GM18498 (cell line): ENCODE measurements at regions not wholly inside any gene's neighbourhood (a gene's known extent, or its start where the extent isn't known, plus 50 kb on each side); places are given as distances from the start of the nearest gene placed in this dataset.
A peak's percentile ranks its signal among the peaks of the same experiment; 100 is the strongest.
"Not testable (repeated sequence)": the region's sequence is repeated elsewhere in the genome, so short reads cannot be mapped to it uniquely, and the experiment has no call there.

Experiments
- ATAC-seq: cut with Tn5 transposase; IDR thresholded peaks from one replicate; pipeline ENCODE4 v1.9.1; 2021; ENCODE audit warnings: mild to moderate bottlenecking, moderate library complexity; ENCODE audit not compliant: unreplicated experiment

DNA sequence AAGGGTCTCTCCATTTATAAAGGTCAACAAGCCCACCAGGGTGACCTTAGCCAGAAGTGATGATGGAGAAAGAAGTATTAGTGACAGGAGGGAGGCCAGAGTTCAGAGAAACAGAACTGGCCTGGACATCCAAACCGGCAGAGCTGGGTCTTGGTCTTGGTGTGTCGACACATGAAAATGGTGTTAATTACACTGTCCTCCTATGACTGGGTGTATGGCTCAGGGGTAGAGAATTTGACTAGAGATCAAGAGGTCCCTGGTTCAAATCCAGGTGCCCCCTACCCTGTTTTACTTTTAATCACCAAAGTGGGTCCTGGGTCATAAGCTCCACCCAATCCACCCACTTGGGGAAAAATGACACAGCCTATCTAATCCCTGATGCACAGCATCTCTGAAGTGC is 110.6 kb upstream of the ZNF746 start:
- no peak for ATAC-seq

- no peak for ATAC-seq
These were observed 110.1 kb upstream of the ZNF746 start for GRCh38 chr7:149607683-149608082.

DNA sequence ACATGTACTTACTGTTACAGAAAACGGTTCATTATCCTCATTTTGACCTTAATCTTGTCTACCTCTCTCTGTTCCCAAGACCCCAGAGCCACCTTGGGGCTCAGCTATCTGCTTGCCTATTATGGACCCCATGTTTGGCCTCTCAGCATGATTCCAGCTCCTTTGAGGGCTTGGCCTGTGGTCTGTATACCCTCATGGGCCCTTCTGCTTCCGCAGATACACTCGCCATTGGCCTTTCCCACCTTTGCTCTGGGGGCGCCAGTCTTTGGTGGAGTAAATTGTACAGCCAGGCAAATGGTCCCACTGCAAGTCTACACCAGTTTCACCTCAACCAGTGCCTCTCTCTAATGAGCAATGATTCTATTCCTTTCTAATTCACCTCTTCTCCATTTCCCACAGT is 109.2 kb upstream of the ZNF746 start:
- ATAC-seq, result no peak

DNA sequence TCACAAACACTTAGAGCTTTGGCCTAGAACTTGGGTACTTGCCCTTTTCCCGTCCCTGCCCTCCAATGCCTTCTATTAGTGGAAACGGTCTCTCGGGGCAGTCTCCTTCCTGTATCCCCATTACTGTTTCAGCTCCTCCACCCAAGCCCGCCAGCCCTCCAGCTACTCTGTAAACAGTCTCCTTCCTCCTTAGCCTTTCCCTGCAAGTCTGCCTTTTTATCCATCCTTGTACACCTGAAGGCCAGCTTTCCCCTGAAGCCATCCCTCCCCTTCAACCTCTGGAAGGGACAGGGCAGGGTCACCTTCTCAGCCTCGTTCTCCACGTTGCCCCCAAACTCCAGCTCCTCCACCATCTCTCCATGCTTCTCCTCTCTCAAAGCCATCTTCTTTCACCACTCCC is 108.1 kb upstream of the ZNF746 start:
- ATAC-seq, result no peak

GRCh38 chr7:149604521-149604920 is 106.9 kb upstream of the ZNF746 start:
- no peak for ATAC-seq

GRCh38 chr7:149600669-149601330 is 103.2 kb upstream of the ZNF746 start:
- ATAC-seq, result peak; percentile 94

GRCh38 chr7:149599636-149600206 is 102.1 kb upstream of the ZNF746 start:
- peak; percentile 27 for ATAC-seq

DNA sequence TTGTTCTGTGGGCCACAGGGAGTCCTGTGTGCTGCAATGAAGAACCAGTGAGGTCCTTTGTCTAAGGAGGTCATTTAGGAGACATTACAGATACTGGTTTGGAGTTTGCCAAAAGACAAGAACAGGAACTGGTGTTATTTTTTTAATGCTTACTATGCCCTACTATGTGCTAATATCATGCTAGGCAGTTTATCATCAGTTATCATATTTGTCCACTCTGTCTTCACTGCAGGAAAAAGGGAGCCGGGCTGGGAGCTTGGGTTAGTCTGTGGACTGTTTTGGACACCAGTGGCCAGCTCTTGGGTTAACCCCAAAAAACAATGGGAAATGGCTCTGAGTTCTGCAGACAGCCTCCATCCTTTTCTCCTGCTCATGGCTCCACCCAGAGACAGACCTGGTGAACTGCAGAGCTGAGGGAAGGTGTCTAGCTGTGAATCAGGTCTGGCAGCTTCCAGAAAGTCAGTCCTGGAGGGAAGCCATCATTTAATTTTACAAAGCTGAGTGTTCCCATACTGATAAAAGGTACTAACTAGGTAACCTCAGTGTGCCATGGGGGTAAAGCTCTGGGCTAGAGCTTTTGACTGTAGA is 101.2 kb upstream of the ZNF746 start:
- no peak for ATAC-seq

GRCh38 chr7:149597789-149598188 is 100.2 kb upstream of the ZNF746 start:
- ATAC-seq, result not testable (repeated sequence)

DNA sequence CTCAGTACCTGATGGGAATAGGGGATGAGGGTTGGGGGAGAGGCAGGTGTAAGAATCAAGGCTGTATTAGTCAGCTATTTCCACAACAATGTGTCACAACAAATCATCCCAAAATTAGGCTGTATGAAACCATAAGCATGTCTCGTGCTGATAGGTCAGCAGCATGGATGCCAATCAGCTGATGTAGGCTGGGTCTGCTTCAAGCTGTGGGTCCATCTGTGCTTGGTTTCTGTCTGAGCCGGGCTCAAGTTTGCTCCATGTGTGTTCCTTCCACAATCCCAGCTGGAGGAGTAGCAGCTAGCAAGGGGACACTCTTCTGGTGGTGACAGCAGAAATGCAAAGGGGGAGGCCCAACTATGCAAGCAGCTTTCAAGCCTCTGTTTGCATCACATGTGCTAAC is 97.9 kb upstream of the ZNF746 start:
- no peak for ATAC-seq

- ATAC-seq, result no peak
These were observed 97.5 kb upstream of the ZNF746 start for GRCh38 chr7:149595078-149595477.

- ATAC-seq, result no peak
These were observed 91.3 kb upstream of the ZNF746 start for GRCh38 chr7:149588930-149589329.

- ATAC-seq, result no peak
These were observed 89.3 kb upstream of the ZNF746 start for GRCh38 chr7:149586646-149587645.

DNA sequence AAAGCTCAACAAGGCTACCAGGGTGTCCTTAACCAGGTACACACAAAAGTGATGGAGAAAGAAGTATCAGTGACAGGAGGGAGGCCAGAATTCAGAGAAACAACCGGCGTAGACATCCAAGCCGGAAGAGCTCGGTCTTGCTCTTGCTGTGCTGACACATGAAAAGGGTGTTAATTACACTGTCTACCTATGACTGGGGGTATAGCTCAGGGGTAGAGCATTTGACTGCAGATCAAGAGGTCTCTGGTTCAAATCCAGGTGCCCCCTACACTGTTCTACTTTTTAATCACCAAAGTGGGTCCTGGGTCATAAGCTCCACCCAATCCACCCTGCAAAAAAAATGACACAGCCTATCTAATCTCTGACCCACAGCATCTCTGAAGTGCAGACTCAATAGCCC is 86.9 kb upstream of the ZNF746 start:
- ATAC-seq, result no peak

DNA sequence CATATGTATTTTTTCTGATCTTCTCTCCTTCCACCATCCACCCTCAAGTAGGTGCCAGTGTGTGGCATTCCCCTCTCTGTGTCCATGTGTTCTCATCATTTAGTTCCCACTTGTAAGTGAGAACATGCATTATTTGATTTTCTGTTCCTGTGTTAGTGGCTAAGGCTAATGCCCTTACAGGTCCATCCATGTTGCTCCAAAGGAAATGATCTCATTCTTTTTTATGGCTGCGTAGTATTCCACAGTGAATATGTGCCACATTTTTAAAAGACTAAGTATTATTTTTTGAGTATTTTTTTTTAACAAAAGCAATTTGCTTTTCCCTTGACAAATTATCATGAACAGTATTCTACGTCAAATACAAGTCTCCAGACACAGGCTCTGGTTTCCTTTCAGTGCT is 86.4 kb upstream of the ZNF746 start:
- ATAC-seq, result no peak

DNA sequence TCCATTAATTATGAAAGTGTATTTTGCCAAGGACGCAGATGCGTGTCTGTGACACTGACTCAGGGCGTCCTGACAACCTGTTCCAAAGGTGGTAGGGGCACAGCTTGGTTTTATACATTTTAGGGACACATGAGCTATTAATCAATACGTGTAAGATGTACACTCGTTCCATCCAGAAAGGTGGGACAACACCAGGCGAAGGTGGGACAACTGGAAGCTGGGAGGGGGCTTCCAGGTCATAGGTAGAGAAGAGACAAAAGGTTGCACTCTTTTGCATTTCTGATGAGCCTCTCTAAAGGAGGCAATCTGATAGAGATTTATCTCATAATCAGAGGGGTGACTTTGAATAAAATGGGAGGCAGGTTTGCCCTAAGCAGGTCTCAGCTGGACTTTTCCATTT is 82.7 kb upstream of the ZNF746 start:
- ATAC-seq, result no peak

- ATAC-seq, result not testable (repeated sequence)
These were observed 81.8 kb upstream of the ZNF746 start for GRCh38 chr7:149579365-149579764.

GRCh38 chr7:149574428-149574827 is 76.8 kb upstream of the ZNF746 start:
- ATAC-seq, result not testable (repeated sequence)

GRCh38 chr7:149573519-149573918 is 75.9 kb upstream of the ZNF746 start:
- ATAC-seq, result no peak

DNA sequence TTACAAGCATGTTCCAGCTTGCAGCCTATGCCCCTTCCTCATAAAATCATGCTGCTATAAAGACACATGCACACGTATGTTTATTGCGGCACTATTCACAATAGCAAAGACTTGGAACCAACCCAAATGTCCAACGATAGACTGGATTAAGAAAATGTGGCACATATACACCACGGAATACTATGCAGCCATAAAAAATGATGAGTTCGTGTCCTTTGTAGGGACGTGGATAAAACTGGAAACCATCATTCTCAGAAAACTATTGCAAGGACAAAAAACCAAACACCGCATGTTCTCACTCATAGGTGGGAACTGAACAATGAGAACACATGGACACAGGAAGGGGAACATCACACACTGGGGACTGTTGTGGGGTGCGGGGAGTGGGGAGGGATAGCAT is 75.3 kb upstream of the ZNF746 start:
- not testable (repeated sequence) for ATAC-seq

DNA sequence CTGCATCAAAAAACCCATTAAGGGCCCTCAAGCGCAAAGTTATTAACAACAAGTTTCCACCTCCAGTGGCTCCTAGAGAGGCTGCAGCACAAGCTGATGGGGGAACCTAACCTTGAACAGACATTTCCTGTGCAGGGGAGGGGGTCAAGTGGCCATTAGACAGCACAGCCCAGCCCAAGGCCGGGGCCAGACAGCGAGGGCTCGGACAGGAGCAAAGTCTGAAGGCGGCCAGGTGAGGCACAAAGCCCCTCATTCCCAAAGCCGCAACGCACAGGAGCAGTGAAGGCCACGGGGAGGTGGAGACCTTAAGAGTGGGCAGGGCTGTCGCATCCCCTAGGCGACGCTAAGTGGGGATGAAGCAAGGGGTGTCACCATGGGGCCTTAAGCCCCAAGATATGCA is 73.2 kb upstream of the ZNF746 start:
- no peak for ATAC-seq
